ENCODE measurements at regions not wholly inside any gene's neighbourhood (a gene's known extent, or its start where the extent isn't known, plus 50 kb on each side); places are given as distances from the start of the nearest gene placed in this dataset.

GRCh38 chr2:190787743-190788235 lies 92.8 kb upstream of the GLS start:
- no peak overlapping the region for H3K4me3 ChIP-seq (replicated peaks; ENCODE audit: insufficient read depth, low read length)
- TF ChIP-seq, protein P1, sequence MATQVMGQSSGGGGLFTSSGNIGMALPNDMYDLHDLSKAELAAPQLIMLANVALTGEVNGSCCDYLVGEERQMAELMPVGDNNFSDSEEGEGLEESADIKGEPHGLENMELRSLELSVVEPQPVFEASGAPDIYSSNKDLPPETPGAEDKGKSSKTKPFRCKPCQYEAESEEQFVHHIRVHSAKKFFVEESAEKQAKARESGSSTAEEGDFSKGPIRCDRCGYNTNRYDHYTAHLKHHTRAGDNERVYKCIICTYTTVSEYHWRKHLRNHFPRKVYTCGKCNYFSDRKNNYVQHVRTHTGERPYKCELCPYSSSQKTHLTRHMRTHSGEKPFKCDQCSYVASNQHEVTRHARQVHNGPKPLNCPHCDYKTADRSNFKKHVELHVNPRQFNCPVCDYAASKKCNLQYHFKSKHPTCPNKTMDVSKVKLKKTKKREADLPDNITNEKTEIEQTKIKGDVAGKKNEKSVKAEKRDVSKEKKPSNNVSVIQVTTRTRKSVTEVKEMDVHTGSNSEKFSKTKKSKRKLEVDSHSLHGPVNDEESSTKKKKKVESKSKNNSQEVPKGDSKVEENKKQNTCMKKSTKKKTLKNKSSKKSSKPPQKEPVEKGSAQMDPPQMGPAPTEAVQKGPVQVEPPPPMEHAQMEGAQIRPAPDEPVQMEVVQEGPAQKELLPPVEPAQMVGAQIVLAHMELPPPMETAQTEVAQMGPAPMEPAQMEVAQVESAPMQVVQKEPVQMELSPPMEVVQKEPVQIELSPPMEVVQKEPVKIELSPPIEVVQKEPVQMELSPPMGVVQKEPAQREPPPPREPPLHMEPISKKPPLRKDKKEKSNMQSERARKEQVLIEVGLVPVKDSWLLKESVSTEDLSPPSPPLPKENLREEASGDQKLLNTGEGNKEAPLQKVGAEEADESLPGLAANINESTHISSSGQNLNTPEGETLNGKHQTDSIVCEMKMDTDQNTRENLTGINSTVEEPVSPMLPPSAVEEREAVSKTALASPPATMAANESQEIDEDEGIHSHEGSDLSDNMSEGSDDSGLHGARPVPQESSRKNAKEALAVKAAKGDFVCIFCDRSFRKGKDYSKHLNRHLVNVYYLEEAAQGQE (IDR thresholded peaks at IDR 0.05; ENCODE audit: insufficient replicate concordance, low read depth) = no peak
- TF ChIP-seq GABPA (IDR thresholded peaks at IDR 0.05; ENCODE audit: low read depth) (no peak), SPI1 (IDR thresholded peaks at IDR 0.05; ENCODE audit: borderline replicate concordance, low read depth) (no peak), POLR2AphosphoS5 (IDR thresholded peaks at IDR 0.05; ENCODE audit: low read depth) (no peak)
- no peak for DNase-seq (ENCODE audit: low read depth in 1 of 2, low spot score in 1 of 2)
- no peak overlapping the region for H3K27ac ChIP-seq (replicated peaks)
- H3K27me3 ChIP-seq (ENCODE audit: insufficient read depth, poor library complexity, severe bottlenecking) = peaks cover 2% of the 10 kb centered on the region

GRCh38 chr2:190789074-190790004 lies 91.3 kb upstream of the GLS start:
- TF ChIP-seq, protein P1 (IDR thresholded peaks at IDR 0.05; ENCODE audit: insufficient replicate concordance, low read depth) = no peak
- TF ChIP-seq SPI1 (IDR thresholded peaks at IDR 0.05; ENCODE audit: borderline replicate concordance, low read depth) = no peak
- no peak for TF ChIP-seq POLR2AphosphoS5 (IDR thresholded peaks at IDR 0.05; ENCODE audit: low read depth)
- Histone ChIP-seq H3K27me3 (ENCODE audit: insufficient read depth, poor library complexity, severe bottlenecking) (peaks cover 2% of the 10 kb centered on the region), H3K4me3 (replicated peaks; ENCODE audit: insufficient read depth, low read length) (no peak overlapping the region), H3K27ac (replicated peaks) (no peak overlapping the region)
- no peak for DNase-seq (ENCODE audit: low read depth in 1 of 2, low spot score in 1 of 2)

DNA sequence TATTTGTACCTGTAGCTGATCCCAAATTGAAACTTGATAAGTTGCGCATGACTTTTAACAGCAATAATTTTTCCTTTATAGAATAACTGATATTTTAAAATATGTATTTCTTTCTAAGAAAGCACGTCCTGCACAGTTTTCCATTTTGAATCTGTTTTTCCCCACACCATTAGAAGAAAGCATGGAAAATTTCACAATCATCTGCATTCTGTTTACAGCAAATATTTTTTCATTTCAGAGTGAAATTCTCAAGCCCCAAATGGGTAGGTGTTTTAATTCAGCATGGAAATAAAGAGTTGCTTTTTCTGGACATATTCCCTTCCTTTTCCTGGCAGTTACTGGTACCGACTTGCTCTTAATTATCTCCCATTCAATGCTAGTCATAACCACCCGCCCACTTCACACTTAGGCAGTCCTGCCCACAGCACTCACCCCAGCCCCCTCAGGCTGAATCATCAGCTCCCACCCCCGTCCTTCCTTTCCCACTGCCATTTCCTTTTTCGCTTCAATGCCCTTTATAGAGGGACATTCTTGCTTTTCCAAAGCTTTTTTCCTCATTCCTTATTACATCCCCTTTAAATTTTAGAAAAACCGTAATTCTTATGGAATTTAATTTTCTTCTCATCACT lies 89.2 kb upstream of the GLS start:
- H3K27ac ChIP-seq (replicated peaks) = no peak overlapping the region
- H3K27me3 ChIP-seq (ENCODE audit: insufficient read depth, poor library complexity, severe bottlenecking) = peaks cover 2% of the 10 kb centered on the region
- no peak overlapping the region for H3K4me3 ChIP-seq (replicated peaks; ENCODE audit: insufficient read depth, low read length)
- DNase-seq (ENCODE audit: low read depth in 1 of 2, low spot score in 1 of 2) = no peak
- TF ChIP-seq, protein P2, sequence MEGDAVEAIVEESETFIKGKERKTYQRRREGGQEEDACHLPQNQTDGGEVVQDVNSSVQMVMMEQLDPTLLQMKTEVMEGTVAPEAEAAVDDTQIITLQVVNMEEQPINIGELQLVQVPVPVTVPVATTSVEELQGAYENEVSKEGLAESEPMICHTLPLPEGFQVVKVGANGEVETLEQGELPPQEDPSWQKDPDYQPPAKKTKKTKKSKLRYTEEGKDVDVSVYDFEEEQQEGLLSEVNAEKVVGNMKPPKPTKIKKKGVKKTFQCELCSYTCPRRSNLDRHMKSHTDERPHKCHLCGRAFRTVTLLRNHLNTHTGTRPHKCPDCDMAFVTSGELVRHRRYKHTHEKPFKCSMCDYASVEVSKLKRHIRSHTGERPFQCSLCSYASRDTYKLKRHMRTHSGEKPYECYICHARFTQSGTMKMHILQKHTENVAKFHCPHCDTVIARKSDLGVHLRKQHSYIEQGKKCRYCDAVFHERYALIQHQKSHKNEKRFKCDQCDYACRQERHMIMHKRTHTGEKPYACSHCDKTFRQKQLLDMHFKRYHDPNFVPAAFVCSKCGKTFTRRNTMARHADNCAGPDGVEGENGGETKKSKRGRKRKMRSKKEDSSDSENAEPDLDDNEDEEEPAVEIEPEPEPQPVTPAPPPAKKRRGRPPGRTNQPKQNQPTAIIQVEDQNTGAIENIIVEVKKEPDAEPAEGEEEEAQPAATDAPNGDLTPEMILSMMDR (IDR thresholded peaks at IDR 0.05; ENCODE audit: insufficient read depth, low read length) = no peak
- TF ChIP-seq GABPA (IDR thresholded peaks at IDR 0.05; ENCODE audit: low read depth) = no peak
- no peak for TF ChIP-seq POLR2AphosphoS5 (IDR thresholded peaks at IDR 0.05; ENCODE audit: low read depth)
- TF ChIP-seq SPI1 (IDR thresholded peaks at IDR 0.05; ENCODE audit: borderline replicate concordance, low read depth) = no peak
- TF ChIP-seq, protein P1 (IDR thresholded peaks at IDR 0.05; ENCODE audit: insufficient replicate concordance, low read depth) = no peak

Data from HL-60 (cell line).